MCF 10A (cell line): ENCODE measurements at regions not wholly inside any gene's neighbourhood (a gene's known extent, or its start where the extent isn't known, plus 50 kb on each side); places are given as distances from the start of the nearest gene placed in this dataset.
"Not testable (repeated sequence)": the region's sequence is repeated elsewhere in the genome, so short reads cannot be mapped to it uniquely, and the experiment has no call there.

Experiments used
- BruUV-seq: library from RNA; stranded (reverse); fragments of 400-500 nt; replicated peaks from 2 replicates; lab custom pipeline; 2021; lab: Mats Ljungman, UMichigan
- CTCF ChIA-PET: fragments of 300-600 bp; sonication (Branson Sonifier 250); formaldehyde crosslinking; extraction: SDS; loops from one replicate; lab custom pipeline; 2021; ENCODE audit warnings: antibody characterized with exemption, inconsistent platforms; lab: Yijun Ruan, JAX
- POLR2A ChIA-PET: fragments of 300-600, 350-650 bp; sonication (Branson Sonifier 250); formaldehyde crosslinking; extraction: SDS; loops from one replicate; lab custom pipeline; 2020; ENCODE audit warnings: antibody characterized with exemption, inconsistent platforms; lab: Yijun Ruan, JAX
- DNase-seq: peaks from one replicate; pipeline ENCODE4 v3.0.0-alpha.2; 2018; ENCODE audit not compliant: unreplicated experiment
- H3K27ac Mint-ChIP-seq: one replicate; pipeline ENCODE4 v1.8.0; 2022; ENCODE audit warnings: mild to moderate bottlenecking, low read depth, mixed read lengths; ENCODE audit not compliant: unreplicated experiment
- H3K27me3 Mint-ChIP-seq: one replicate; pipeline ENCODE4 v1.8.0; 2022; ENCODE audit warnings: mixed read lengths; ENCODE audit not compliant: insufficient read depth, unreplicated experiment
- H3K36me3 Mint-ChIP-seq: one replicate; pipeline ENCODE4 v1.8.0; 2022; ENCODE audit warnings: mild to moderate bottlenecking, moderate library complexity, mixed read lengths; ENCODE audit not compliant: insufficient read depth, unreplicated experiment
- H3K4me1 Mint-ChIP-seq: one replicate; pipeline ENCODE4 v1.8.0; 2022; ENCODE audit warnings: mixed read lengths; ENCODE audit not compliant: insufficient read depth, unreplicated experiment
- H3K4me3 Mint-ChIP-seq: one replicate; pipeline ENCODE4 v1.8.0; 2022; ENCODE audit warnings: mild to moderate bottlenecking, moderate library complexity, mixed read lengths; ENCODE audit not compliant: unreplicated experiment
- H3K9me3 Mint-ChIP-seq: one replicate; pipeline ENCODE4 v1.8.0; 2022; ENCODE audit warnings: mixed read lengths; ENCODE audit not compliant: unreplicated experiment
- intact Hi-C: fragments of 100-400 bp; cut with micrococcal nuclease; formaldehyde crosslinking; loops from 2 replicates; pipeline ENCODE4 v1.14.1; 2022
- TF ChIP-seq, protein P1 (sequence below): fragments of 200-600 bp; IDR thresholded peaks from one replicate; pipeline ENCODE4 v1.8.0; 2022; ENCODE audit warnings: antibody characterized with exemption, mild to moderate bottlenecking; ENCODE audit not compliant: unreplicated experiment

DNA sequence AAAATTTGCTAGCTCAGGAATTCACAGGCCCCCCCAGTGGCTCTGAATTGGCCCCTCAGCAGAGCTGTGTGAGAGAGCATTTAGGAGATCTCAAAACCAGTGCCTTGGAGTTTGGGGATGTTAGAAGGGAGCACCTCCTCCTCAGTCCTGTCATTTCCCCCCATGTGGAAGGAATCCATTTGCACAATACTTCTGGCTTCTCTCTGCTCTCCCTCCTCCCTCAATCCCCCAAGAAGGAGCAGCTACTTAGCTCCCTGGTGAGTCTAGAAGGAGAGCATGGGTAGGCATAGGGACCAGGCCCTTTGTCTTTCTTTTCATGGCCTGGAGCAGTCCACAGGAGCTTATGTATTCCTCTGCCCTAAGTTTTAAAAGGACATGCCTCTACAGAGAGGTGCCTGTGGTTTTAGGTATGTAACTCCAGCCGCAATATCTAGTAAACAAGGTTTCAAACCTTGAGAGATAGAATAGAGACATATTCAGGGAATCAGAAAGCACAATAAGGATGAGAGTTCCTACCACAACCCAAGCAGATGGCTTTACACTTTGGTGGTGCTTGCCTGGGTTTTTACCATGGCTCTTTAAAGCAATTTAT is 199.4 kb downstream of the FCRL5 start:
- no peak for DNase-seq
- no peaks in the 10 kb centered on the region for H3K4me1 Mint-ChIP-seq
- TF ChIP-seq, protein P1, sequence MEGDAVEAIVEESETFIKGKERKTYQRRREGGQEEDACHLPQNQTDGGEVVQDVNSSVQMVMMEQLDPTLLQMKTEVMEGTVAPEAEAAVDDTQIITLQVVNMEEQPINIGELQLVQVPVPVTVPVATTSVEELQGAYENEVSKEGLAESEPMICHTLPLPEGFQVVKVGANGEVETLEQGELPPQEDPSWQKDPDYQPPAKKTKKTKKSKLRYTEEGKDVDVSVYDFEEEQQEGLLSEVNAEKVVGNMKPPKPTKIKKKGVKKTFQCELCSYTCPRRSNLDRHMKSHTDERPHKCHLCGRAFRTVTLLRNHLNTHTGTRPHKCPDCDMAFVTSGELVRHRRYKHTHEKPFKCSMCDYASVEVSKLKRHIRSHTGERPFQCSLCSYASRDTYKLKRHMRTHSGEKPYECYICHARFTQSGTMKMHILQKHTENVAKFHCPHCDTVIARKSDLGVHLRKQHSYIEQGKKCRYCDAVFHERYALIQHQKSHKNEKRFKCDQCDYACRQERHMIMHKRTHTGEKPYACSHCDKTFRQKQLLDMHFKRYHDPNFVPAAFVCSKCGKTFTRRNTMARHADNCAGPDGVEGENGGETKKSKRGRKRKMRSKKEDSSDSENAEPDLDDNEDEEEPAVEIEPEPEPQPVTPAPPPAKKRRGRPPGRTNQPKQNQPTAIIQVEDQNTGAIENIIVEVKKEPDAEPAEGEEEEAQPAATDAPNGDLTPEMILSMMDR: no peak
- POLR2A ChIA-PET: no interaction called here
- intact Hi-C loops: no loop called here
- no peak overlapping the region for H3K27ac Mint-ChIP-seq
- H3K9me3 Mint-ChIP-seq: no peaks in the 10 kb centered on the region
- no TSS peak for BruUV-seq
- H3K4me3 Mint-ChIP-seq: no peak overlapping the region
- peaks cover 19% of the 10 kb centered on the region for H3K27me3 Mint-ChIP-seq
- no peaks in the 10 kb centered on the region for H3K36me3 Mint-ChIP-seq
- CTCF ChIA-PET: interaction anchor here (0.5 to 11.0 kb wide), 12 partner anchors 11 to 196 kb away, joined by 3 to 111 read pairs (median 4); no protein-coding TSS in a partner anchor

DNA sequence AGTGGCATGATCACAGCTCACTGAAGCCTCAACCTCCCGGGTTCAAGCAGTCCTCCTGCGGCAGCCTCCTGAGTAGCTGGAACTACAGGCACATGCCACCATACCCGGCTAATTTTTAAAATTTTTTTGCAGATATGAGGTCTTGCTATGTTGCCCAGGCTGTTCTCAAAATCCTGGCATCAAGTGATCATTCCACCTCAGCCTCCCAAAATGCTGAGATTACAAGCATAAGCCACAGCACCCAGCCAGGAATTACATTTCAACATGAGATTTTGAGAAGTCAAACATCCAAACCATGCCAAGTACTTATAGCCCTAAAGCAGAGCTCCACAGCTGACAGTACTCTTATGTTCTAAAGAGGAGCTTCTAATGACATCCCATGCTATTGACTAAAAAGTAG is 200.1 kb downstream of the FCRL5 start:
- POLR2A ChIA-PET: no interaction called here
- peaks cover 21% of the 10 kb centered on the region for H3K27me3 Mint-ChIP-seq
- no peak overlapping the region for H3K27ac Mint-ChIP-seq
- DNase-seq: no peak
- CTCF ChIA-PET: interaction anchor here (0.6 to 11.0 kb wide), 10 partner anchors 12 to 196 kb away, joined by 3 to 111 read pairs (median 4); no protein-coding TSS in a partner anchor
- intact Hi-C loops: no loop called here
- no peaks in the 10 kb centered on the region for H3K9me3 Mint-ChIP-seq
- TF ChIP-seq, protein P1: no peak
- no peaks in the 10 kb centered on the region for H3K36me3 Mint-ChIP-seq
- no peaks in the 10 kb centered on the region for H3K4me1 Mint-ChIP-seq
- H3K4me3 Mint-ChIP-seq: no peak overlapping the region
- BruUV-seq: no TSS peak

DNA sequence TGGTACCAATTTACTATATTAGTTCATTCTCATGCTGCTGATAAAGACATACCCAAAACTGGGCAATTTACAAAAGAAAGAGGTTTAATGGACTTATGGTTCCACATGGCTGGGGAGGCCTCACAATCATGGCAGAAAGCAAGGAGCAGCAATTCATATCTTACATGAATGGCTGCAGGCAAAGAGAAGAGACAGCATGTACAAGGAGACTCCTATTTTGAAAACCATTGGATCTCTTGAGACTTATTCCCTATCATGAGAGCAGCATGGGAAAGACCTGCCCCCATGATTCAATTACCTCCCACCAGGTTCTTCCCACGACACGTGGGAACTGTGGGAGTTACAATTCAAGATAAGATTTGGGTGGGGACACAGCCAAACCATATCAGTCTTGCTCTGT is 200.5 kb downstream of the FCRL5 start:
- intact Hi-C loops, H3K36me3 Mint-ChIP-seq, H3K4me1 Mint-ChIP-seq, H3K27ac Mint-ChIP-seq, POLR2A ChIA-PET, BruUV-seq, DNase-seq, H3K9me3 Mint-ChIP-seq, H3K4me3 Mint-ChIP-seq: not testable (repeated sequence)
- H3K27me3 Mint-ChIP-seq: peaks cover 26% of the 10 kb centered on the region
- CTCF ChIA-PET: interaction anchor here (1.1 to 11.0 kb wide), 5 partner anchors 12 to 195 kb away, joined by 3 to 111 read pairs (median 5); no protein-coding TSS in a partner anchor

DNA sequence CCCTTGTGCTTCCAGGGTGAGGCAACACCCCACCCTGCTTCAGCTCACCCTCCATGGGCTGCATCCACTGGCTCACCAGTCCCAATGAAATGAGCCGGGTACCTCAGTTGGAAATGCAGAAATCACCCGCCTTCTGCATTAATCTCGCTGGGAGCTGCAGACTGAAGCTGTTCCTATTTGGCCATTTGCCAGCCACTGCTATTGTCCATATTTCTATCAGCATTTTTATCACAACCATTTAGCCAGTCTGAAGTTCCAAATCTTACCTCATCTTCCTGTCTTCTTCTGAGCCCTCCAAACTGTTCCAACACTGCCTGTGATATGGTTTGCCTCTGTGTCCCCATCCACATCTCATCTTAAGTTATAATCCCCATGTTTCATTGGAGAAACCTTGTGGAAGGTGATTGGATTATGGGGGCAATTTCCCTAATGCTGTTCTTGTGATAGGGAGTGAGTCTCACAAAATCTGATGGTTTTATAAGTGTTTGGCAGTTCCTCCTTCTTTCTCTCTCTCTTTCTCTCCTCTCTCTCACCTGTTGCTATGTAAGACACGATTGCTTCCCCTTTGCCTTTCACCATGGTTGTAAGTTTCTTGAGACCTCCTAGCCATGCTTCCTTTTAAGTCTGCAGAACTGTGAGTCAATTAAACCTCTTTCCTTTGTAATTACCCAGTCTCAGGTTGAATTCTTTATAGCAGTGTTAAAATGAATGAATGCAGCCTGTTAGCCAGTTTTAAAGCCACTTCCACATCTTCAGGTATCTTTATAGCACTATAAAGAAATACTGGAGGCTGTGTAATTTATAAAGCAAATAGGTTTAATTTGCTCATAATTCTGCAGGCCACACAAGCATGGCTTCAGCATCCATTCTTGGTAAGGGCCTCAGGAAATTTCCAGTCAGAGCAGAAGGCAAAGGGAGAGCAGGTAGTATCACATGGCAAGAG is 203.5 kb downstream of the FCRL5 start:
- no peak for DNase-seq
- Mint-ChIP-seq H3K36me3 (no peaks in the 10 kb centered on the region), H3K9me3 (peaks cover 9% of the 10 kb centered on the region), H3K27me3 (peaks cover 45% of the 10 kb centered on the region), H3K27ac (no peak overlapping the region), H3K4me1 (no peaks in the 10 kb centered on the region), H3K4me3 (no peak overlapping the region)
- BruUV-seq: no TSS peak
- ChIA-PET CTCF (interaction anchor here (1.2 to 1.6 kb wide), 2 partner anchors 15 to 148 kb away, joined by 3 to 5 read pairs; no protein-coding TSS in a partner anchor), POLR2A (no interaction called here)
- intact Hi-C loops: no loop called here
- TF ChIP-seq, protein P1: no peak
